HS-5 (cell line): ENCODE measurements at regions not wholly inside any gene's neighbourhood (a gene's known extent, or its start where the extent isn't known, plus 50 kb on each side); places are given as distances from the start of the nearest gene placed in this dataset.

Experiments
- DNase-seq: peaks from one replicate; pipeline ENCODE4 v3.0.0-alpha.2; 2012; ENCODE audit warnings: low read depth

- DNase-seq, result peak; percentile 87
Observed at GRCh38 chr15:87354661-87355410, 901.7 kb downstream of the NTRK3 start.

GRCh38 chr15:87349181-87349580, 907.4 kb downstream of the NTRK3 start:
- DNase-seq, result no peak

DNA sequence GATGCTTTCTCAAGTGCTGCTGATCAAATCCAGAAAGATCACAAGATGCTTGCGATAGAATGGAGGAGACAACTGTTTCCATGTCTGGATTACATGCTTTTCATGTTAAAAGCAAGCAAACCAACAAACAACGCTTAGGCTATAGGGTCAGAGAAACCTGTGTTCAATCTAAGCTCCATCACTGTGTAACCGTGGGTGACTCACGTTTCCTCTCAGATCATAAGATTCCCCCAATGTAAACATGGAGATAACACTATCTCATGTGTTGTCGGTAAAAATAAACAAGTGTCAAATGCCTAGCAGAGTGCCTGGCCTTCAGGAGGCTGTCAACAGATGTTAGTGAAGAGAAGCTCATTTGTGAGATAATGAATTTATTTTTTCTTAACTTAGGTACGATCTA, 907.8 kb downstream of the NTRK3 start:
- DNase-seq, result peak; percentile 53

DNA sequence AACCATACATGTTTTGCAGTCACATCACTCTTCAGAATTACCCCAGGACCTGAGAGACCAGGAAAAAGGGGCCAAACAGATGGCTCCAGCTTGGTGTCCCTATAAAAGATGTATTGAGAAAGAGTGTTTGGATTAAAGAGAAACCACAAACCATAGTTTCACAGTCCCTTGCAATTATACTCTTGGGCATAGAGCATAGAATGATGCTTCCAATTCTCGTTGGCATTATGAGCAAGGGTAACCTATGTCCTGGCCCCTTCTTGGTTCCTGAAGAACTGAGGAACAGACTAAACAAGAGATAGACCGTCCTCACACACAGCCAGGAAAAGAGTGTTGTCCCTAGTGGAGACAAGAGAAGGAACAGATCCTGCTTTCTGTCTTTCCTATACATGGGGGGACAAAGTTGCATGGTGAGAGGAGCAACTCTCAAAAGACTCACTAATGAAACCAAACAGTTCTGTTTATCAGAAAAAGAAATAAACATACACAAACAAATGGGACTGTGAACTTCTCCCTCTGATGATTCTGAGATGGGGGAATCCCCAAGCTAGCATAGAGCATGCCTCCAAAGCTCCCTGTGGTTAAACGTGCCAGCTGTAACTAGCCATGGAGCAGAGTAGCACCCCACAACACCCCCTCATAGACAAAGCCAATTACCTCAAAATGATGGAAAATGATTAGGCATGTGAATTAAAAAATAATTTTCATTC, 908.6 kb downstream of the NTRK3 start:
- no peak for DNase-seq

DNA sequence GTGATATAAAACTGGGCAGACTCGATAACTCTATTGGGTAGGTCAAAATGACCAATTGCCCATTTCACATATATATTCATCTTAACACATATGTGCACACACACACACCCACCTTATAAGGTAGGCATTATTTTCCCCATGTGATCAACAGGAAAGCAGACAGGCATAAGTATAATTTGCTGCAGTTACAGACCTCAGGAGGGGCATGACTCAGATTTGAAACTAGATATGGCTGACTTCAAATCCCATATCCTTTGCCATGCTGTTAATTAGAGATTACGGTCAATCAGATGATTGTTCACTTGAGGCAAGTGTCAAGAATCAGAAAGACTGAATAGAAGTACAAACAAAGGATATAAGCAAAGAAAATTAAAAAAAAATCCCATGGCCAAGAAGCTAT, 910.6 kb downstream of the NTRK3 start:
- DNase-seq, result no peak

DNA sequence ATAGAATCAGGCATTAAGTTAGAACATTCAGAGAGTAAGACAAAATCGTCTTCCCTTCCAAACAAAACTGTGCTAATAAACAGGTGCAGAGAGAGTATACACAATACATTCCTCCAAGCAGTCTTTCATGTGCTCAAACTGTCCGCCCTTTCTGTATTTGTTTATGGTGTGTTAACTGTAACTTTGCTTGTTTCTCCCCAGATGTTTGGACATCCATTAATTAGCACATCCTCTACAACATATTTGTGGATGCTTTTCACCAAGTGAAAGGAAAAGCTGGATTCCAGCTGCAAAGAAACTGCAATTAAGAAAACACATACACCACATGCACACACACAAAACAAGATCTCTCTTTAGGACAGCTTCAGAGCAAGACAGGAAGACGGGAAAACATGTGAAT, 912.6 kb downstream of the NTRK3 start:
- DNase-seq, result no peak

GRCh38 chr15:87340370-87340769, 916.2 kb downstream of the NTRK3 start:
- no peak for DNase-seq

- DNase-seq, result no peak
Observed at GRCh38 chr15:87326269-87326668, 930.3 kb downstream of the NTRK3 start.

DNA sequence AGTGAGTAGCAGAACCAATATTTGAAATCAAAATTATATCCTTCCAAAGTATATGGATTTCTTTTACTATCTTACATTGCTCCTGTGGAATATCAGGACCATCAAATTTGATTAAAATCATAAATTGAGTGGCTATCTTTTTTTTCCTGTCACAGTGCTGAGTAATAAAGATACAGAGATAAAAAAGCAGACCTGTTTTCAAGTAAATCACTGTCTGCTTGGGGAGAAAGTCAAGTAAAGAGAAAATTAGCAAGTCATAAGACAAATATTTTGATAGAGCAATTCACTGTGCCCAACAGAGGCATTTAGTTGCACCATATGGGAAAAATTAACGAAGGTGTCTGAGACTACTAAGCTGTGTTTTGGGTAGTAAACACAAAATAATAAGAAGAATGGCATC, 933.7 kb downstream of the NTRK3 start:
- no peak for DNase-seq

DNA sequence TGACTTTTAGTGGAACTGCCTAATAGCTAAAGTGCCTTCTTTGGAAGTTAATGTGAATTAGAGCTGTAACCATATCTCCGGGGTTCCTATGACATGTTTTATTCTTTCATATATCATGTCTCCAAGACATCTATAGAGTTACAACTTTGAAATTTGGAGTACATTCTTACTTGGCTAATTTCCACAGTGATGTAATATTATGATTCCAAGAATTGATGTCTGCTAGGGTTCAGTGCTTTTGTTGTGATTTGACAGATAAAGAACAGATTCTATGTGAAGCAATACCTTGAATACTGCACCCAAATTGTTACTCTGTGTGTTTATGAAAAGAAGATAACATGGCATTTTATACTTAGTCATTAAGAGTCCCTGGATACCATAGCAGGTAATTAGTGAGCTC, 934.3 kb downstream of the NTRK3 start:
- DNase-seq, result no peak

- DNase-seq, result no peak
Observed at GRCh38 chr15:87317900-87318299, 938.6 kb downstream of the NTRK3 start.

DNA sequence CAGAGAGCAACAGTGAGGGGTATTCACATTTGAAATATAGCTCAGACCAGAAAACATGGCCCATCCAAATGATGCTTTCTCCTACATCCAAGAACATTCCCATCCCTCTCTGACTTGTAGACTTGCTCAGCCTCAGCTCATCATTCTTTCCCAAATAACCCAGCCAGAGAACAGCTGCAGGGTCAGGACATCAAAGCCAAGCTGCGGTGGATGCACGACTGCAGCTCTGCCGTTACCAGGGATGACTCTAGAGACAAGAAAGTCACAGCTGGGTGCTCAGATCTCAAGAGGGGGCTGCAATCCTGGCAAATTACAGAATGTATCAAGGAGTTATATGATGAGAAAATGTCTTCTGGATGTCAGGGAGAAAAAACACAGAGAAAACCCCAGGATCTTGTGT, 944.3 kb downstream of the NTRK3 start:
- DNase-seq, result no peak

GRCh38 chr15:87300146-87300545, 956.4 kb downstream of the NTRK3 start:
- no peak for DNase-seq

DNA sequence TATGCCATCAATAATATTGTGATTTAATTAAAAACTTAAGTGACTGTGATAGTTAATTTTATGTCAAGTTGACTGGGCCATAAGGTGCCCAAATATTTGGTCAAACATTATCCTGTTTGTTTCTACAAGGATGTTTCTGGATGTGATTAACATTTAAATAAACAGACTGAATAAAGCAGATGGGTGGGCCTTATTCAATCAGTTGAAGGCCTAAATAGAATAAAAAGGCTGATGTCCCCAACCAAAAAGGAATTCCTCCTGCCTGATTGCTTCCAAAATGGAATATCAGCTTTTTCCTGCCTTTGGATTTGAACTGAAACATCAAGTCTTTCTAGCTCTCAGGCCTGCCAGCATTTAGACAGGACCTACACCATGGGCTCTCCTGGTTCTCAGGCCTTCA, 961.7 kb downstream of the NTRK3 start:
- no peak for DNase-seq

DNA sequence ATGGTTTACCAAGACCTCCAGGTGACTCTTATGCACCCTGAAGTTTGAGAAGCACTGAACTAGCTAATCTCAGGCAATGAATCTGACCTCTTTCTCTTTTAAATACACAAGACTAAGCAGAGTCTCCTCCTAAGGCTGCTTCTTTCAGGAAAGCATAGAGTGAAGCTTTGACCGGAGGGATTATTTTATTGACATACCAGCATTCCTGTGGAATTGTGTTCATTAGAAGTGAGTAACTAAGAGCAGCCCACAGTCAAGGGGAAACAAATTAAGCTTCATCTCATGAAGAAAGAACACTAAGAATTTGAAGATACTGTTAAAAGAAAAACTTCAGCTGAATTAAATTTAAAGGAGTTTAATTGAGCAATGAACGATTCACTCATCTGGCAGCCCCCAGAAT, 963.5 kb downstream of the NTRK3 start:
- DNase-seq, result no peak

GRCh38 chr15:87287156-87287555, 969.4 kb downstream of the NTRK3 start:
- peak; percentile 65 for DNase-seq

DNA sequence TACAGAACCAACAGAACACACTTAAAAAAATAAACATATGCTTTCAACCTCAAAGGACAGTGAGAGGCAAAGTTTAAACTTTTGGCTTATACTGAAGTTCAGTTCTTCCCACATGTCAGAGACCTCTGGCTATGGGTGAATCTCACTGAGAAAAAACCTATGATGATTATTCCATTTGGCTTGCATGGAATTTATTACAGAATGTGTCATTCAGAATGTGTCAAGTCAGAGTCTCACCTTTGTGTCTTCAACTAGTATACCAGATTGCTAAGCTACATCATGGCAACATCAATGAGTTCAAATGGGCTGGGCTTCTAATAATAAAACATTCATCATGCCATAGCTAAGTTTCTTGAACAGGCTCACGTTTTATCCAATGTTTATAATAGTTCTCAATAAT, 987.0 kb downstream of the NTRK3 start:
- DNase-seq, result peak; percentile 39

DNA sequence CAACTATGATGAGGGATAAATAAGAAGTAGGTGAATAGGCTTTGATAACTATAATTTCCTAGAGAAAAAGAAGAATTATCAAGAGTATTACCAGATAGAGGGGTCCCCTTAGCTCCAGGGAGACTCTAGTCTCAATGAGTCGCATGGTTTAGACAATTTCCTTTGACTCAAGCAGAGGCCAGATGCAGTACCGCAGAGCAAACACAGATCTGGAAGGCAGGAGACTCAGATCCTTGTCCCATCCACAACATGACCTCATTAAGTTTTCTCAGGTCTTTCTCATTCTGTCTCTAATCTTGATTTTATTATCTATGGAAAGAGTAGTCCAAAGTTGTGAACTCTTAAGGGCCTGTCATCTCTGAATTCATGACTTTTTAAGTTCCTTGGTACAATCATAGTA, 987.9 kb downstream of the NTRK3 start:
- DNase-seq, result no peak

DNA sequence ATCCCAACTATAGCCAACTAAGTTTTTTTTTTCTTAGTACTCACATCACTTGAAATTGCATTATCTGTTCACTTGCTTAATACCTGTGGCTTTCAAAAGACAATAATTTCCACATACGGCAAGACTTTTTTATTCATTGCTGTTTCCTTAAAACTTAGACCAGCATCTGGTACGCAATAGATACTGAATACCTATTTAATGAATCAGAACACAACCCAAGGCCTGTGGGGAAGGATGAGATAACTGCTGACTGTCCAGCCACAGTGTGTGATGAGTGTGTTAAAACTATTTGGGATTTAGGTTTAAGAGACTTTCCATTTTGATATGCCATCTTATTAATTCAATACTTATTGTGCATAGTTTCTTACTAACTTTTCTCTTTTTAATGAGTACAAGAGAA, 988.7 kb downstream of the NTRK3 start:
- peak; percentile 89 for DNase-seq

GRCh38 chr15:87263871-87264270, 992.7 kb downstream of the NTRK3 start:
- no peak for DNase-seq

DNA sequence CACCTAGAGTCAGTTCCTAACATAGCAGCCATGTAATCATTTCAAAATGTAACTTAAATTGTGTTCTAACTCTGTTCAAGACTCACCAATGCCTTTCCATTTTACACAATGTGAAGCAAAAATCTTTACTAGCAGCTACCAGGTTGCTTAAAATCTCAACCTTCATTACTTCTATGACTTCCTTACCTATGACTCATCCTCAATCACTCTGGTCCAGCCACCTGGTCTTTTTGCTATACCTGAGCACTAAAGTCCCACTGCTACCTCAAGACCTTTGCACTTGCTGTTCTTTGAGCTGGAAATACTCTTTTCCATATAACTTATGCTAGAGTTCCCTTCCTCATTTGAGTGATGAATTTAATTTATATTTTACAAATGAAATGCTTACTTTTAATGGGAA, 993.2 kb downstream of the NTRK3 start:
- DNase-seq, result no peak

GRCh38 chr15:87245592-87245991, 1010.9 kb downstream of the NTRK3 start:
- DNase-seq, result no peak

DNA sequence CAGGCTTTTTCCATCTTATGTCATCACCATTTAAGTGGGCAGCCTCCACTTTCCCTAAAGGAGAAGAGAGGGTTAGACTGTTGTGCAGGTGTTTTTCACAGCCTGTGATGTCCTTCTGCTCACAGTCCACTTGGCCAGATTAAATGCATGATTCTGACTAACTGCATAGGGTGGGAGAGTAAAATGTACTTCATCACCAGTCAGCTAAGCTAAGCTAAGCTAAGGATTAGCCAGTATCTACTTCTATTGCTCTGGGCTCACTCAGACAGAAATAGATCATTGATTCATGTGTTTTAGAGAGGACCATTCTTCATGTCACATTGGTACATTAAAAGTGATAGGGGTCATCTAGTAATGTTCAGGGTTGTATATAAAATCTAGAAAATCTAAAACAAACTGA, 1013.1 kb downstream of the NTRK3 start:
- no peak for DNase-seq
